ENCODE measurements at regions not wholly inside any gene's neighbourhood (a gene's known extent, or its start where the extent isn't known, plus 50 kb on each side); places are given as distances from the start of the nearest gene placed in this dataset.

GRCh38 chr5:164980480-164980879 is 1475.1 kb downstream of the MAT2B start:
- no peak for TF ChIP-seq CTCF (IDR thresholded peaks at IDR 0.05; ENCODE audit: low read length)
- no peak for TF ChIP-seq EZH2 (IDR thresholded peaks at IDR 0.05; ENCODE audit: borderline replicate concordance, low read length)
